GM18907 (cell line): ENCODE measurements at regions not wholly inside any gene's neighbourhood (a gene's known extent, or its start where the extent isn't known, plus 50 kb on each side); places are given as distances from the start of the nearest gene placed in this dataset.

Source experiments
- ATAC-seq: cut with Tn5 transposase; IDR thresholded peaks from one replicate; pipeline ENCODE4 v1.9.1; 2021; ENCODE audit warnings: mild to moderate bottlenecking, moderate library complexity; ENCODE audit not compliant: unreplicated experiment

DNA sequence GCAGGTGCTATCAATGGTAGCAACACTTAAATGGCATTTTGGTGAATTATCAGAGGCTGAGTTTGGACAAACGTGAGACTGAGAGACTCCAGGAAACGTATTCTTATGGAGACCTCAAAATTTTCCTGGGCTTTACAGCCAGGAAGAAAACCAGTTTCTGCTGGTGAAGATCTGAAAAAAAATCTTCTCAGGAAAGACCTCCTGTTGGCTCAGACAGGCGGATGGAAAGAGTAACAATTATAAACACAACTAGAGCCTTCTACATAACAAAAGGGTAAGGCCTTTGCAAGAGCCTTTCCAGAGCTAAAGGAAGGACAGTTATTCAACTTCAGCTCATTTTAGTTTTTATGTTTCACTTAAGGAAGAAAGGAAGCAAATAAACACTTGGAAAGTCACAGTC lies 274.4 kb downstream of the THBS2 start:
- no peak for ATAC-seq

DNA sequence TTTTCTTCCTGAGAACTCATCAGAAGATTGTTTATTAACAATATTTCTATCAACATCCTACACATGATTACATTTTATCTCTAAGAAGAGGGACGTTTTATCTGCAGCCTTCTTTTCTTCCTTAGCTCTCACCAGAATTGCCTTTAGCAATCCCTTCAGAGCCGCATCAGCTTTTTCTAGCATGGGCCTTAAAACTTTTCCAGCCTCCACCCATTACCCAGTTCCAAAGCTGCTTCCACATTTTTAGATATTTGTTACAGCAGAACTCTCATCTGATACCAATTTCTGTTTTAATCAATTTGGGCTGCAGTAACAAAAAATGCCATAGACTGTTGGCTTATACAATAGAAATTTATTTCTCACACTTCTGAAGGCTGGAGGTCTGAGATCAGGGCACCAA lies 281.5 kb downstream of the THBS2 start:
- no peak for ATAC-seq

DNA sequence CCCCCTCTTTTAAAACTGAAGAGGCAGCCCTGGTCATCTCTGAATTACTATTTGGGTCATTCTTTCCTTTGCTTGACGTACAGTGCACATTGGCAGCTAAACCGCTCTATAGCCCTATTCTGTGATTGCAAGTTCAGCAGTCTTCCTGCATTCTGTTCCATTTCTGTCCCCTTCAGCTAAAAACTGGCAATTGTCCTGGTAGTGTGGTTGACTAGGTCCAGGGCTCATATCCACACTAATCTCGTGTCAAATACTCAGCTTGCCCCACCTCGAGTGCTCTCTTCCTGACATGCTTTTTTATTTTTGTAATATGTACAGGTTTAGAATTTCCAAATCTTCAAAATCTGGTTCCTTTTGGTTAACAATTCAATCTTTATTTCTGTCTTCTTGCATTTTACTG lies 282.1 kb downstream of the THBS2 start:
- no peak for ATAC-seq

DNA sequence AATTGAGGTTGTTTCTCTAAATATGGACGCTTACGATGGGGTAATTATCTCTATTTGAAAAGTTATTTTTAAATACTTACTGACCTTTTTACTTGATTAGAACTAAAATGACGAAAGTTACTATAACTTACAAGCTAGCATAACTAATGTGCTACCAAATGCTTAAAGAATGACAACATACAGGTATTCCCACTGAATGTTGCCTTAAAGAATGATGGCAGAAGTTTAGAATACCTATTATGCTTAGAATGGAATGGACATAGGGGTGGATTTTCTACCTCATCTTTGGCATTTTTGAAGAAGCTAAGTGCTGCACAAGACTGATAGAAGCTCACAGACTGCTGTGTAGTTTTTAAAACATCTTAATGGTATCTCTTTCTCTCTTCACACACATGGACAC lies 284.8 kb downstream of the THBS2 start:
- ATAC-seq = no peak

DNA sequence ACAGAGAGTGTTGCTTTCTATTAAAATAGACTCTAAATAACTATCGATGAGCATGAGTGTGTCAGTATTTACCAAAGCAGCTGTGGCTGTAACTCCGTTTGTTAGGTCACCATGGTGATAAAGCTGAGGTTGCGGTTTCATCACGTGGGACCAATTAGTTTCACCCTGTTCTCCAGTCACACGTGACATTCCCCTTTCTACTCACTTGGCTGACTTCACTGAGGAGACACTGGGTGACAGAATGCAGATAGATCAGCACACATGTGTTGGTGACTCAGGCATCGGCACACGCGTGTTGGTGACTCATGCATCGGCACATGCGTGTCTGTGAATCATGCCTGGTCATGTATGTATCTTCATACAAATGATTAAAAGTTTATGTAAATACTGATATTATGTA lies 285.4 kb downstream of the THBS2 start:
- no peak for ATAC-seq

DNA sequence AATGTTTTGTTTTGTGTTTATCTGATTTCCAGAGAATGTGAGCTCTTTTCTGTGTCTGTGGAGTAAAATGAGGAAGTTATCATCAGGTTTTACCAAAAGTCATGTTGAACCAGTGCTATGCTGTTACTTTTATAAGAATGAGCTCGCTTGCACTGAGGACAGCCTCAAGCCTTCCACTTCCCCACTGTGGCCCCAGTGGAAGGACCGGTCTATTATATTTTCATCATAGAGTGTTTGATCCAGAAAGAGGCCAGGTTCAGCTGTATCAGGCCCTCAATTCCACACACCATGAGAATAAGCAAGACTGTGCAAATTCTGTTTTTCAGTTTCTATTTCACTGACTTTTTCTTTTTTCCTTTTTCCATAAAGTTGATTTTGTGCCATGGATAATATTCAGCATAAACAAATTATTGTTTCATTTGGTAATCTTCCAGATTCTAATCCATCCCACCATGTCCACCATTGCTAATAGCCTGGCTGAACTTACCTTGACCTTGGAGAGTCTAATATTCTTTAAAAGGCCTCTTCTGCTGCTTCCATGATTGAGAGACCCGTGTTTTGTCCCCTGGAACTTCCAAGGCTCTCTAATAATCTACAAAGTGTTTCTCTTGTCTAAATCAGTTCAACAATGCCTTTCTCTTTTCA lies 286.2 kb downstream of the THBS2 start:
- no peak for ATAC-seq

DNA sequence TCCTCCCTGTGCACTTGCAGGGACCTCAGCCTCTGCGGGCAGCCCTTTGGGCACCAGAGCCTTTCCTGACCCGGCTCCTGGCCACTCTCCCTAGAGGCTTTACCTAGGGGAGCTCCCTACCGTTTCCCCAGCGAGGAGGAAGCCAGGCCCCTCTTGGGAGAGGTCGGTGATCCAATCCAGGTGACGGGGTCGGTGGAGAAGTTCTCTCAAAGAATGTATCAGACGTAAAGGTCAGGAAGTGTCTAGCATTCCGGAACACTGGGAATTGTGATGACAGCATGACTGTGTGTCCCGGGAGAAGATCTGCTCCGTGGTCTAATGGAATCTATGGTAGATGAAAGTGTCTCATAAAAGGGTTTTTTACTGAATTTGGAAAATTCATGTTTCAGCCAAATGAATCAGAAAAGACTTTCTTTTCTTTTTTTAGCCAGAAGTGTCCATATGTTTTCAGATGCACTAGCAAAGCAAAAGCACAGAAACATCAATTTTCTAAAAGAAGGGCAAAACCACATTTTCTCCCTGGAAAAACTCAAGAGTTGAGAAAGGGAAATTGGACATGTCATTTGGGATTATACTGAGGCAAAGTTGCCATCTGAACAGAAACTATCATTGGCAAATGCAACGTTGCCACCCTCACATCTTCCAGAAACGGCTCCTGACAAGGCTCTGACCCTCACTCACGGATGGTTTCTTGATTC lies 289.4 kb downstream of the THBS2 start:
- ATAC-seq = no peak

DNA sequence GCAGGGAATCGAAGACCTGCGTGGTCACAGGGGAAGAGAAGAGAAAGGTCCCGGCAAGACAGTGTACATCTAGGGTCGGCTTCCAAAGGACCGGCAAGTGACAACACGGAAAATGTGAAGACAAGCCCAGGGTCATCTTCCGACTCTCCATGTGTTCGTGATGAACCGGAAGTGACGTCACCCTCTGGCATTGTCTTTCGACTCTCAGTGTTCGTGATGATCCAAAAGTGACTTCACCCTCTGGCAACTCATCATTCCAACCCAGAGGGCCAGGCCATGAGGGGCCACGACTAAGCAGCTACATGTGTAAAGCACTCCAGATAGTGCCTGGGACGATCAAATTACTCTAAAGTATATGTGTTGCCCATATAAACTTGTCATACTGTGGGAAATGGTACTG lies 290.8 kb downstream of the THBS2 start:
- ATAC-seq = no peak

DNA sequence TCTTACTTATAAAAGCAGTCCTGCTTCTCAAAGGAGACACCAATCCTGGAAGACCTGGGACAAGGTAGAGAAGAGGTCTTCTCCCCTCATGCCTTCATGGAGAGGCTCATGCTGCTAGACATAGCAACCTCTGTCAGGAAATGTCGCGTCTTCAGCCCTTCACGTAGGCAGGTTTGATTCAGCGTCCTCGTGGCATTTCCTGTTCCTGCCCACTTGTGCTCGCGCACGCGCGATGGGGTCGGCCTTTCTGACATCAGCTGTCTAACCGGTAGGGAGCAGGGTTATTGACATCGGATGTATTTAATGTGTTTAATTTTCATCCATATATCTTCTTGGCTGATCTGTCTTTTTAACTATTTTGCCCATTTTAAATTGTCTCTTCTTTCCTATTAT lies 292.4 kb downstream of the THBS2 start:
- ATAC-seq = no peak

DNA sequence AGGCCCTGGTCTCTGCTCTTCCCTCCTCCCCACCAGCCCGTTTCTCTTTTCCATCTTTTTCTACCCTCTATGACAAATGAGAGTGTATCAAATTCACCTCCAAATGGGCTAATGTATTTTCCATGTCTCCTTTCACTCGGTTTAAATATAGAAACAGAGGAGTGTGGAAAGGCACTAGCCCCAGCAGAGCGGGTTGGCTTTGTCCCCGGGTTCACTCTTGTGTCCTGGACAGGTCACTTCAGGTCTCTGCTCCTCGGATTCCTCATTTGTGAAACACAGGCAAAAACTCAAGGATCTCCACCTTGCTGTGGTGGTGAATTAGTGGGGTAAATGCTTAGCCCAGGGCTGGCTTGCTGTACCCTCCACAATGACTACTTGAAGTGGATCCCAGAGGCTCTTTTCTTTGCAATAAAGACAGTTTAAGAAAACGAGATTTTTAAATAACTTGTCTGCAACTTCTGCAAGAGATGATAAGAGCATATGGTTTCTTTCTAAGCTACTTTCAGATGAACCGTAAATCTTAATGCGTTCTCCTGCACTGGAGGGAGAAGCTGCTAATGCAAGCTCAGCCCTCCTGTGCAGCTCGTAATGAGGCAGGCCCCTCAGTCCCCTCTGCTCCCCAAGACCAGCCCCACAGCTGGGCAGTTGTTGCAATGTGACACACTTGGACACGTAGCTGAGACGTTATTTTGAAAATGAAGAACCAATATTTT lies 292.9 kb downstream of the THBS2 start:
- no peak for ATAC-seq

DNA sequence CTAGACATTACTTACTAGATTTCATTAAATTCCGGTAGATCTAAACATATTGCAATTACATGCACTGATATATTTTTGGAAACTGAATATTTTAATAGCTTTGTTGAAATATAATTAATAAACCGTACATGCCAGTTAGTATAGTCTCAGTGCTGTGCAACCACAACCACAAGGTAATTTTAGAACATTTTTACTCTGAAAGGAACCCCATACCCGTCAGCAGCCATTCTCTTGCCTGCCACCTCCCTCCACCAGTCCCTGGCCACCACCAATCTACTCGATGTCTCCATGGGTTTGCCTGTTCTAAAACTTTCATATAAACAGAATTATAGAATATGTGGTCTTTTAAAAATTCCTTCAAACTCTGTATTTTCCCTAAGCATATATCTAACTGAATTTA lies 293.9 kb downstream of the THBS2 start:
- ATAC-seq = no peak

DNA sequence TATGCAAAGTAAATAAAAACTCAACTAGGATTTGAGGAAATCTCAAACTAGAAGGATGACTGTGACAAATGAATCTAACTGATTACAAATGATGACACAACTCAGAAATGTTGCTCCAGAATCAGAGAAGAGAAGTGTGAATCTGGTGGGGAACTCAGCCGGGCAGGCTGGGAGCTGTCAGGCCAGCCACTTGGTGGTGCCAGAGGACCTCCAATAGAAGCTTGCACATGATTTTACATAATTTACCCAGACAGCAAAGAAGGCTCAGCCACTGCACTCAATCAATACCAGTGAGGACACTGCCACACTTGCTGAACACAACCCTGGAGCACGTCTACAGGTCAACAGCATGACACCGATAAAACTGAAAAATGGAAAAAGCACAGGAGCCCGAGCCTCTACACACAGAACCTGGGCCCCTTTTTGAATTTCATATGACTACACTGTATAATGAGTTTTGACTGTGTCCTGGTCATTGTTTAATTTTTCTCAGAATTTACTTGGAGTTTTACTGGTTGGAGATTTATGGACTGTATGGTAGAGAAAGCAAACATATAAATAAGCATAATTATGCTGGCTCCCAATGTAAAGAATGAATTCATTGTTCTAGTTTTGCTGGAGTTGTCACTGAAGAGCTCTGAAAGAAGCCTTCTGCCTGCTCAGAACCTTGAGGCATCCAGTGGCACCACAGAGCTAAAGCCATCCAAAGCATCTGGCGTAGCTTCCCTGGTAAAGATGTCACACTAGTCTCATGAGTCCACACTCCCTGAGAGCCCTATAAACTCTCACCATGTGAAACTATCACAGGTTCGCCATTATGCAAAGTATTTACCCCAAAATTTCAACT lies 296.5 kb downstream of the THBS2 start:
- peak; percentile 82 for ATAC-seq

DNA sequence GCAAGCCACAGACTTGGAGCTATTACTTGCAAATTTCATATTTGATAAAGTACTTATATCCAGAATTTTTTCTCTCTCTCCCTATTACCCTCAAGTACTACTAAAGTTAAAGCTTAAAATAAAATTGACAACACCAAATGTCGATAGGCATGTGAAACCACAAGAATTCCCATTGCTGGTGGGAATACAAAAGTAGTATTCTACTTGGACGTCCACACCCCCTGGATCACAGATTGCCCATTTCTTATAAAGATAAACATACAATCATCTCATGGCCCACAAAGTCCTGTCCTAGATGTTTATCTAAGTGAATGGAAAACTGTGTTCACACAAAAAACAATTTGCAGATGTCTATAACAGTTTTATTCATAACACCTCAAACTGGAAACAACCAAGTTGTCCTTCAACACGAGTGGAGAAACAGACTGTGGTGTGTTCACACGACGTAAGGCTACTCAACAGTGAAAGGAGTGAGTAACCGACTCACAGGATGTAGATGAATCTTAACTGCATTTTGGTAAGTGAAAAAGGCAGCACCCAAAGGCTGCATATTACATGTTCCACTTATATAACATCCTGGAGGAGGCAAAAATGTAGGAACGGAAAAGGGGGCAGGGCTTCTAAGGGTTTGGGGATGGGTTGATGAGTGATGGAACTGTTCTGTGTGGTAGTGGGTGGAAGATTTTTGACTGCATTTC lies 297.4 kb downstream of the THBS2 start:
- peak; percentile 11 for ATAC-seq

DNA sequence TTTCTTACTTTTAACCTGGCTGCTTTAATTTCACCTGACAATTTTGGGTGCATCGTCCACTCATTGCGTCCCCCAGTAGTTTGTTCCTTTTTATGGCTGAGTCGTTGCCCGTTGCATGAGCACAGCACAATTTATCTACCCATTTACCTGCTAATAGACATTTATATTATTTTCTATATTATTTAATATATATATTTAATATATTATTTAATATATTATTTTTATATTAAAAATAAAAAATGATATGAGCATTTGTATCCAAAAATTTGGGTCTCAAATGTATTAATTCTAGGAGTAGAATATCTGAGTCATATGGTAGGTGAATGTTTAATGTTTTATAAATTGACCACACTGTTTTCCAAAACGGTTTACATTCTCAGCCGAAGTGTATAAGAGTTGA lies 300.2 kb downstream of the THBS2 start:
- no peak for ATAC-seq

DNA sequence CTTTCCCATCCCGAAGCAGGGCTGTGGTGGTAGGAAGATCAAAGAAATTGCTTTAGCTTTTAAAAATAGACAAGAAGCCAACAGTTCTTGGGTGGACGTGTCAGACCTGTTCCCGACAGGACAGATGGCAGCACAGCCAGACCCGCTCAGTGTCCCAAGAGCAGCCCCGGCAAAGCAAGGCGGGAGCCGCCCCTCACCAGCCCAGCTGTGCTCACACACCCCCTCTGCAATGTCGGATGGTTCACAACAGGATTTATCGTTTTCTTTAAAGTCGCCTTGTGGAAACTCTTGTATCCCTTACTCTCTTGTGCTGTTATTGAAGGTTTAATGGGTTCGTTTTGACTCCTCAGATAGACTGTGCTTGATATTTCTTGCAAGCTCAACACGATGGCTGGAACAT lies 302.4 kb downstream of the THBS2 start:
- ATAC-seq = no peak

DNA sequence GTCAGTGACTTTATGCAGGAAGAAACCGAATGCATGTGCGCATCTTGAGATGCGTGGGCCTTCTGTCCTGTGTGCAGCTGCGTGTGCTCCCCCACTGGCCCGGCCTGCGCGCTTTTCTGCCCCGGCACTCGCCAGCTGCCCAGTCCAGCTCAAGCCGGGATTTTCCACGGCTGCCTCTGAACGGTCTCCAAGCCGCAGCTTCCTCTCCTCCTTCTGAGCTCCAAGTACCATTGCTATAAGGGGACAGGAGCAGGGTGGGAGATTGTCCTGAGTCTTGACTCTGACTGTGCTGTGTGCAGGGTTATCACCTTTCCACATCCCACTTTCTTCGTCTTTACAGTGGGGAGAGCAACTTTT lies 302.8 kb downstream of the THBS2 start:
- no peak for ATAC-seq

DNA sequence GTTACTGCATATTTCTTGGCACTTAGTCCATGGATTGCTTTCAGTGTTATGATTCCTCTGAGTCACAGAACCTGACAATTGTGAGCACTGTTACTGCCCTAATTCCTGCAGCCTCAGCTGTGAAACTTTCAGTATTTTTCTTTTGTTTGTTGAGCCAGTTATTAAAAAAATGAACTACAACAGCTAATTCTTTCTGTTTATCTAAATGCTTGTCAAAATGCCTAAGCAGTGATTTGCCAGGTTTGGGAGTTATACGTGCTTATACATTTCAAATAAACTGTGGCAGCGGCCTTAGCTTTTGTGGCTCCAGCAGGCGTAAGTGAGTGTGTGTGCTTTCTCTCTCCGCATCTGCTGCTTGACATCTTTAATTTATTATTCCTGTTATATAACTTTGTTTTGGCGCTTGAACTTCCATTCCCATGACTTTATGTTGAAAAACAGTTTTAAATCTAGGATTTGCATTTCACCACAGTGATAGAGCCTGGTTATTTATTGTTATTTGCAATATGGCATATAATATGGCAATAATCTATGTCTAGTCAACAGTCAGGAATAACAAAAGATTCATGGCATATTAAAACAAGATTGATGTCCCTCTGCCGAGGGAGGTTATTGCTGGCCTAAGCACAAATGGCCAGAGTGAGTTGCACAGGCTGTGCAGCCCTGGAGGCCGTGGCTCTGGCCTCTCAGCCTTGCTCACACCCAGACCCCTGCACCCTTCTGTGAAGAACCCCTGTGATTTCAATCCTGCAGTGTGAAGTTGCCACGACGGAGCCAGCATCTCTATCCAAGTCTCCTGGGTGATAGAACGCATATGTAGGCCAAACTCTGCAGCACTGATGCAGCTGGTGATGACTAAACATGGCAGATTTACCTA lies 303.4 kb downstream of the THBS2 start:
- ATAC-seq = no peak

DNA sequence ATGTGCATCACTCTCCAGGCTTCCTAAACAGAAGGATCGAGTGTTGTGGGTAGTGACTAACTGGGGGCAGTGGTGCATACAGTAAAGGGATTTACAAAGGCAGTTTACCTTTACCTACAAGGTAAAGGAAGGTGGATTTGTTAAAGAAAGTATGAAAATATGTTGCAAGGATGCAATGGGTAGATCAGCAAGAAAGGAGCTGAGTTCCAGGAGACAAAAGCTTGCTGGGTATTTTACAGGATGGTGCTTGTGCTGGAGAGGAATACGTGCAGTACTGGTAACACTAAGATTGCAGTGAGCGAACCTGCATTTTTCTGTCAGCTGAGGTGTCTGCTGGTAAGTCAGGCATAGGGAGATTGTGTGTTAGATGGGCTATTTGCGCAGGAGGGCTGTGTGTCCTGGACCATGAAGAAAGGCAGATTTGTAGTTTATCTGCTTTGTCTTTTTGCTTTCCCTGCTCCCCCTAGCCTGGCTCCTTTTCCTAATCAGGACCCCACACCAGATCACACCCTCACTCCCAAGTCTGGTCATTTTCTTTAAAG lies 304.6 kb downstream of the THBS2 start:
- ATAC-seq = no peak

DNA sequence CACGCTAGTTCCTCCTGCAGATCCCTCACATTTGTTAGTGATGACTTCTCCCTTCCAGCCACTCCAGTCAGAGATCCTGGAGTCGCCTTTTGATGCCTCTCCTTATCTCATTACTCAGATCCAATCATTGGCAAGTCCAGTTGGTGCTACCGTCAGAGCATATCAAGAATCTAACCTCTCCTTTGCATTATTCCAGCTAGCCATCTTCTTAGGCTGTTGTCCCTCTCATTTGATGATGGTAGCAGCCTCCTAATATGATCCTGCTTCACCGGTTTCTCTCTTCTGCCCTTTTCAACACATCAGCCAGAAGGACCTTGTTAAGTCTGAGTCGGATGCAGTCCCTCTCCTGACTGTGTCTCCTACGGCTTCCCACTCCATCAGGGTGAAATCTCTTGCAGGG lies 305.6 kb downstream of the THBS2 start:
- ATAC-seq = no peak
